B cell (primary cell): ENCODE measurements at regions not wholly inside any gene's neighbourhood (a gene's known extent, or its start where the extent isn't known, plus 50 kb on each side); places are given as distances from the start of the nearest gene placed in this dataset.

Experiments
- ATAC-seq: fragments of 200-7000 bp; cut with Tn5 transposase; one replicate; pipeline ENCODE4 v1.10.0; 2021; ENCODE audit warnings: low read depth, mild to moderate bottlenecking, moderate number of reproducible peaks, moderate library complexity
- CTCF ChIA-PET: fragments of 350-600 bp; sonication (Branson Sonifier 250); formaldehyde crosslinking; loops from one replicate; lab custom pipeline; 2021; ENCODE audit warnings: antibody characterized with exemption, inconsistent platforms; lab: Charles Lee
- POLR2A ChIA-PET: fragments of 350-600 bp; sonication (Branson Sonifier 250); formaldehyde crosslinking; loops from one replicate; lab custom pipeline; 2021; ENCODE audit warnings: antibody characterized with exemption; lab: Charles Lee
- DNase-seq: peaks from one replicate; pipeline ENCODE4 v3.0.0; 2013
- H2AFZ ChIP-seq: 2 replicates; pipeline ENCODE4 v1.6.1; 2012; ENCODE audit warnings: mild to moderate bottlenecking, low read depth, low read length; ENCODE audit not compliant: insufficient read depth, poor library complexity, severe bottlenecking
- H3K27ac ChIP-seq, 2 donors: 1 replicate in 1 of 2; 2 replicates in 1 of 2; pipeline ENCODE4 v1.5.1; 2012 to 2013; ENCODE audit warnings: low read length in 2 of 2, mild to moderate bottlenecking in 2 of 2, moderate library complexity in 1 of 2
- H3K27me3 ChIP-seq, 4 experiments: fragments of 200-600 bp in 1 of 4; sonication (generic) in 1 of 4; replicated peaks in 1 of 4; 1 replicate in 2 of 4; 2 replicates in 2 of 4; pipeline versions ENCODE4 v1.6.1 to v1.7.0; 2013 to 2016; ENCODE audit warnings: low read length in 3 of 4, mild to moderate bottlenecking in 2 of 4, mixed read lengths in 1 of 4, moderate library complexity in 1 of 4; ENCODE audit not compliant: insufficient read depth in 4 of 4, control insufficient read depth in 3 of 4; ENCODE audit errors: control extremely low read depth in 1 of 4
- H3K36me3 ChIP-seq, 2 experiments: replicated peaks in 1 of 2; 1 replicate in 1 of 2; 2 replicates in 1 of 2; pipeline versions ENCODE4 v1.6.1 to v1.7.1; 2013; ENCODE audit warnings: low read length in 1 of 2; ENCODE audit not compliant: insufficient read depth in 2 of 2, control insufficient read depth in 1 of 2; ENCODE audit errors: control extremely low read depth in 1 of 2, extremely low read depth in 1 of 2
- H3K4me1 ChIP-seq, 2 donors: fragments of 200-600 bp in 1 of 2; sonication (generic) in 1 of 2; 1 replicate in 1 of 2; 2 replicates in 1 of 2; pipeline versions ENCODE4 v1.5.1 to v1.6.1; 2013 to 2017; ENCODE audit warnings: low read length in 2 of 2; ENCODE audit not compliant: control insufficient read depth in 2 of 2, insufficient read depth in 2 of 2
- H3K4me2 ChIP-seq: replicated peaks from 2 replicates; pipeline ENCODE3; 2012; ENCODE audit warnings: mild to moderate bottlenecking, low read depth, low read length; ENCODE audit not compliant: poor library complexity, severe bottlenecking
- H3K4me3 ChIP-seq, 5 experiments: fragments of 200-600 bp in 1 of 5; sonication (generic) in 1 of 5; 1 replicate in 3 of 5; 2 replicates in 2 of 5; pipeline versions ENCODE4 v1.5.1 to v1.7.0; 2011 to 2016; ENCODE audit warnings: low read length in 4 of 5, mild to moderate bottlenecking in 4 of 5, low read depth in 2 of 5, control low read depth in 1 of 5, moderate library complexity in 1 of 5; ENCODE audit not compliant: insufficient read depth in 1 of 5; ENCODE audit errors: control extremely low read depth in 1 of 5, extremely low read depth in 1 of 5
- H3K79me2 ChIP-seq: fragments of 200-600 bp; sonication (generic); one replicate; pipeline ENCODE4 v1.6.0; 2016; ENCODE audit warnings: low read length; ENCODE audit not compliant: control insufficient read depth, insufficient read depth
- H3K9ac ChIP-seq: fragments of 200-600 bp; sonication (generic); 2 replicates; pipeline ENCODE4 v1.6.1; 2017; ENCODE audit warnings: mild to moderate bottlenecking, low read length, moderate library complexity
- H3K9me3 ChIP-seq, 3 donors: one replicate each; pipeline versions ENCODE4 v1.6.1 to v1.7.1; 2013; ENCODE audit warnings: low read length in 2 of 3; ENCODE audit not compliant: control insufficient read depth in 2 of 3, insufficient read depth in 1 of 3; ENCODE audit errors: control extremely low read depth in 1 of 3
- H4K20me1 ChIP-seq: 2 replicates; pipeline ENCODE4 v1.6.0; 2012; ENCODE audit warnings: mild to moderate bottlenecking, low read length; ENCODE audit not compliant: insufficient read depth, control insufficient read depth, poor library complexity, severe bottlenecking
- H3K27ac Mint-ChIP-seq: one replicate; pipeline ENCODE4 v1.8.0; 2021; ENCODE audit warnings: mixed read lengths
- H3K27me3 Mint-ChIP-seq: one replicate; pipeline ENCODE4 v1.8.0; 2021; ENCODE audit warnings: mixed read lengths
- H3K4me1 Mint-ChIP-seq: one replicate; pipeline ENCODE4 v1.8.0; 2021; ENCODE audit warnings: mixed read lengths
- H3K4me3 Mint-ChIP-seq: one replicate; pipeline ENCODE4 v1.8.0; 2021; ENCODE audit warnings: mixed read lengths
- H3K9me3 Mint-ChIP-seq: one replicate; pipeline ENCODE4 v1.8.0; 2022; ENCODE audit warnings: mixed read lengths; ENCODE audit not compliant: insufficient read depth
- EZH2 ChIP-seq: IDR thresholded peaks from 2 replicates; pipeline ENCODE4 v1.6.1; 2012; ENCODE audit warnings: borderline replicate concordance, low read depth, mild to moderate bottlenecking, moderate library complexity, low read length; ENCODE audit not compliant: insufficient read depth, poor library complexity, severe bottlenecking
- WGBS: methylation state at CpG from one replicate; pipeline ENCODE4 v1.1.5; 2013; ENCODE audit warnings: missing lambda C conversion rate; ENCODE audit not compliant: insufficient coverage; 5-methylcytosine and 5-hydroxymethylcytosine counted together
- intact Hi-C: fragments of 100-400 bp; cut with micrococcal nuclease; formaldehyde crosslinking; loops from one replicate; pipeline ENCODE4 v1.10.0; 2022
- TF ChIP-seq, protein P1 (sequence below): fragments of 200-600 bp; IDR thresholded peaks from one replicate; pipeline ENCODE4 v1.8.0; 2022; ENCODE audit warnings: antibody characterized with exemption, mild to moderate bottlenecking

DNA sequence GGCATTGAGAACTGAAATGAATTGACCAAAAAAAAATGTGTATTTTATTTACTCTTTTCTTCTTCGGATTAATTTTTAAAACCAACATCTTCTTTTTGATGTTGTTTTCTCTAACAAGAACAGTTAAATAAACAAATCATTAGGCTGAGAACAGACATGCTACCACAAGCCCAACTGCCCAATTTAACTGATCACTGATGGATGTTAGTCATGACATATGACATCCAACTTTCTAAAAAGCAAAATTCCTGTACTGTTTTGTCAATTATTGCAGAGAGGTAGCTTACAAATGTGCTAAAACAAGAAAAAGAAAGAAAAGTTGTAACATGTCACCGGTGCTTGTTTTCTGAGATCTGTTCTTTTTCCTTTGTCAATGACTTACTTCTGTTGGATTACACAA is 232.1 kb downstream of the C11orf87 start:
- H3K9ac ChIP-seq: no peak overlapping the region
- no peaks in the 10 kb centered on the region for H4K20me1 ChIP-seq
- WGBS: no CpG with 5 or more reads among the region's 2 CpGs
- no peak for DNase-seq
- TF ChIP-seq EZH2: no peak
- TF ChIP-seq, protein P1, sequence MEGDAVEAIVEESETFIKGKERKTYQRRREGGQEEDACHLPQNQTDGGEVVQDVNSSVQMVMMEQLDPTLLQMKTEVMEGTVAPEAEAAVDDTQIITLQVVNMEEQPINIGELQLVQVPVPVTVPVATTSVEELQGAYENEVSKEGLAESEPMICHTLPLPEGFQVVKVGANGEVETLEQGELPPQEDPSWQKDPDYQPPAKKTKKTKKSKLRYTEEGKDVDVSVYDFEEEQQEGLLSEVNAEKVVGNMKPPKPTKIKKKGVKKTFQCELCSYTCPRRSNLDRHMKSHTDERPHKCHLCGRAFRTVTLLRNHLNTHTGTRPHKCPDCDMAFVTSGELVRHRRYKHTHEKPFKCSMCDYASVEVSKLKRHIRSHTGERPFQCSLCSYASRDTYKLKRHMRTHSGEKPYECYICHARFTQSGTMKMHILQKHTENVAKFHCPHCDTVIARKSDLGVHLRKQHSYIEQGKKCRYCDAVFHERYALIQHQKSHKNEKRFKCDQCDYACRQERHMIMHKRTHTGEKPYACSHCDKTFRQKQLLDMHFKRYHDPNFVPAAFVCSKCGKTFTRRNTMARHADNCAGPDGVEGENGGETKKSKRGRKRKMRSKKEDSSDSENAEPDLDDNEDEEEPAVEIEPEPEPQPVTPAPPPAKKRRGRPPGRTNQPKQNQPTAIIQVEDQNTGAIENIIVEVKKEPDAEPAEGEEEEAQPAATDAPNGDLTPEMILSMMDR: no peak
- no peak for ATAC-seq
- H3K4me2 ChIP-seq: no peak overlapping the region
- H3K27me3 ChIP-seq: no peaks in the 10 kb centered on the region
- CTCF ChIA-PET: no interaction called here
- Mint-ChIP-seq H3K4me3 (no peak overlapping the region), H3K9me3 (no peaks in the 10 kb centered on the region), H3K4me1 (no peaks in the 10 kb centered on the region), H3K27ac (no peak overlapping the region), H3K27me3 (peaks cover 6% of the 10 kb centered on the region)
- no peak overlapping the region for H2AFZ ChIP-seq
- no peak overlapping the region for H3K27ac ChIP-seq
- no peaks in the 10 kb centered on the region for H3K4me1 ChIP-seq
- no peaks in the 10 kb centered on the region for H3K79me2 ChIP-seq
- H3K9me3 ChIP-seq: no peaks in the 10 kb centered on the region
- no peak overlapping the region for H3K4me3 ChIP-seq
- POLR2A ChIA-PET: no interaction called here
- H3K36me3 ChIP-seq: no peaks in the 10 kb centered on the region
- intact Hi-C loops: no loop called here

DNA sequence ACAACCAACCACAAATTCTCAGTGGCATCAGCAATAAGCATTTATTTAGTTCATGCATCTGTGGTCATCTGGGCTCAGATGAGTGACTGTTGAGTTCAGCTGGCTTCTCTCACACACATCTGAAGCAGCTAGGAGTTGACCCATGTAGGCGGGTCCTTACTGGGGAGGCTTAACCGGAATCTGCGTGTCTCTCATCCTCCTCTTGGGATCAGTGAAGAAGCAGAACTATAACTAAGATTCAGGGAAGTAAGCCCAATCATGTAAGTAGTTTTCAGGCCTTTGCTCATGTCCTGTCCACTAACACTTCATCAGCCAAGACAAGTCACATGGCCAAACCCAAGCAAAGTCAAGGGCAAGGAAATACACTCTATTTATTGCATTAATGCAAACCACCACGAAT is 236.2 kb downstream of the C11orf87 start:
- ATAC-seq: no peak
- CTCF ChIA-PET: no interaction called here

More for the DNA sequence above, 236.2 kb downstream of the C11orf87 start:
- no peaks in the 10 kb centered on the region for H3K9me3 Mint-ChIP-seq
- H3K4me3 Mint-ChIP-seq: no peak overlapping the region
- no peak for TF ChIP-seq EZH2
- TF ChIP-seq, protein P1: no peak
- Histone ChIP-seq H3K9ac (no peak overlapping the region), H3K4me2 (no peak overlapping the region), H4K20me1 (no peaks in the 10 kb centered on the region), H3K4me3 (no peak overlapping the region), H2AFZ (no peak overlapping the region), H3K27me3 (no peaks in the 10 kb centered on the region), H3K4me1 (no peaks in the 10 kb centered on the region), H3K36me3 (no peaks in the 10 kb centered on the region), H3K27ac (no peak overlapping the region), H3K9me3 (no peaks in the 10 kb centered on the region), H3K79me2 (no peaks in the 10 kb centered on the region)
- no peak overlapping the region for H3K27ac Mint-ChIP-seq
- POLR2A ChIA-PET: no interaction called here
- no peak for DNase-seq
- 100% methylated on average over 1 of the region's 4 CpGs for WGBS
- H3K4me1 Mint-ChIP-seq: no peaks in the 10 kb centered on the region
- H3K27me3 Mint-ChIP-seq: peaks cover 7% of the 10 kb centered on the region
- intact Hi-C loops: no loop called here
